Ovary (tissue), 7 donors: ENCODE measurements at regions not wholly inside any gene's neighbourhood (a gene's known extent, or its start where the extent isn't known, plus 50 kb on each side); places are given as distances from the start of the nearest gene placed in this dataset.
"Not testable (repeated sequence)": the region's sequence is repeated elsewhere in the genome, so short reads cannot be mapped to it uniquely, and the experiment has no call there.

Experiments
- DNase-seq, 5 donors: peaks; one replicate each; pipeline ENCODE4 v3.0.0-alpha.2; 2019 to 2020
- H3K27ac ChIP-seq, 2 donors: fragments of 200-600 bp; one replicate each; pipeline versions ENCODE4 v1.5.1 to v1.8.0; 2019 to 2022
- H3K27me3 ChIP-seq: fragments of 200-600 bp; one replicate; pipeline ENCODE4 v1.8.0; 2022
- H3K36me3 ChIP-seq: fragments of 200-600 bp; sonication (generic); one replicate; pipeline ENCODE4 v1.5.1; 2019
- H3K4me1 ChIP-seq: one replicate; pipeline ENCODE4 v1.8.1; 2013; ENCODE audit warnings: mild to moderate bottlenecking, moderate library complexity; ENCODE audit not compliant: insufficient read depth
- H3K4me3 ChIP-seq: fragments of 200-600 bp; sonication (generic); one replicate; pipeline ENCODE4 v1.5.1; 2017
- H3K9me3 ChIP-seq, 2 donors: fragments of 200-600 bp in 1 of 2; sonication (generic) in 1 of 2; one replicate each; pipeline versions ENCODE4 v1.5.1 to v1.8.1; 2013 to 2019; ENCODE audit warnings: mild to moderate bottlenecking in 1 of 2, moderate library complexity in 1 of 2
- CTCF ChIP-seq, 3 donors: fragments of 450-650 bp in 2 of 3; fragments of 200-600 bp in 1 of 3; IDR thresholded peaks; one replicate each; pipeline versions ENCODE4 v1.5.1 to v1.8.0; 2016 to 2022; ENCODE audit warnings: antibody characterized with exemption in 3 of 3, mild to moderate bottlenecking in 1 of 3
- EP300 ChIP-seq: sonication (generic); formaldehyde crosslinking; IDR thresholded peaks from one replicate; pipeline ENCODE4 v1.6.1; 2017; ENCODE audit warnings: antibody characterized with exemption
- POLR2A ChIP-seq: fragments of 450-650 bp; IDR thresholded peaks from one replicate; pipeline ENCODE4 v1.6.1; 2017; ENCODE audit warnings: antibody characterized with exemption, mild to moderate bottlenecking, moderate library complexity
- WGBS, 3 donors: extraction: QIAGEN DNeasy Blood & Tissue Kit in 1 of 3; methylation state at CpG; one replicate each; pipeline versions ENCODE4 v1.1.5 to v1.1.7; 2013 to 2017; 5-methylcytosine and 5-hydroxymethylcytosine counted together
- intact Hi-C, 4 donors: fragments of 100-400 bp; cut with DNase I; formaldehyde crosslinking; loops; one replicate each; pipeline versions ENCODE4 v1.11.0 to v1.15.1; 2022 to 2023
- donor health status: DM: no; HTN: no; CAD: no; lungs with moderate emphysema.
- donor health status: DM: no; HTN: no; CAD: no.
- donor health status: Bipolar disorder and iron deficiency.
- donor health status: DM: no; HTN: no; CAD: no.
- donor health status: DM: yes; HTN: yes; CAD: no.

- H3K9me3 ChIP-seq: no peaks in the 10 kb centered on the region
- no peaks in the 10 kb centered on the region for H3K4me1 ChIP-seq
- no peaks in the 10 kb centered on the region for H3K27me3 ChIP-seq
- WGBS, 3 donors: 79 to 85% (median 82%) methylated on average over 2 of the region's 2 CpGs
- no peak for DNase-seq
- H3K27ac ChIP-seq: no peak overlapping the region
- H3K36me3 ChIP-seq: no peaks in the 10 kb centered on the region
- no peak overlapping the region for H3K4me3 ChIP-seq
- no peak for TF ChIP-seq EP300
- TF ChIP-seq POLR2A: no peak
- no peak for TF ChIP-seq CTCF (IDR thresholded peaks at IDR 0.05)
- intact Hi-C loops: no loop called here
Measured at GRCh38 chr9:104319198-104319597, 184.9 kb upstream of the OR13F1 start.

- Histone ChIP-seq H3K4me1 (no peaks in the 10 kb centered on the region), H3K27ac (no peak overlapping the region), H3K4me3 (no peak overlapping the region), H3K9me3 (no peaks in the 10 kb centered on the region), H3K27me3 (no peaks in the 10 kb centered on the region), H3K36me3 (no peaks in the 10 kb centered on the region)
- TF ChIP-seq POLR2A (no peak), EP300 (no peak), CTCF (IDR thresholded peaks at IDR 0.05) (no peak)
- WGBS, 3 donors: 56 to 64% (median 58%) methylated on average over 3 of the region's 3 CpGs
- intact Hi-C loops: no loop called here
- no peak for DNase-seq
Measured at GRCh38 chr9:104319685-104320084, 184.4 kb upstream of the OR13F1 start.

GRCh38 chr9:104322596-104322995 is 181.5 kb upstream of the OR13F1 start:
- no peaks in the 10 kb centered on the region for H3K9me3 ChIP-seq
- H3K4me1 ChIP-seq: no peaks in the 10 kb centered on the region
- H3K36me3 ChIP-seq: no peaks in the 10 kb centered on the region
- TF ChIP-seq CTCF (IDR thresholded peaks at IDR 0.05): no peak
- TF ChIP-seq POLR2A: no peak
- no peak for TF ChIP-seq EP300
- no peak overlapping the region for H3K27ac ChIP-seq
- DNase-seq: no peak
- intact Hi-C loops: no loop called here
- no peaks in the 10 kb centered on the region for H3K27me3 ChIP-seq
- 85 to 92% (median 90%) methylated on average over 3 of the region's 3 CpGs for WGBS, 3 donors
- no peak overlapping the region for H3K4me3 ChIP-seq

GRCh38 chr9:104323967-104324694 is 179.9 kb upstream of the OR13F1 start:
- H3K36me3 ChIP-seq, intact Hi-C loops, DNase-seq, H3K27ac ChIP-seq, H3K4me1 ChIP-seq, H3K27me3 ChIP-seq, H3K9me3 ChIP-seq, H3K4me3 ChIP-seq: not testable (repeated sequence)
- 83 to 87% (median 85%) methylated on average over 2 of the region's 2 CpGs for WGBS, 3 donors

- WGBS, 3 donors: 70 to 82% (median 73%) methylated on average over 2 of the region's 2 CpGs
- H3K4me3 ChIP-seq: no peak overlapping the region
- H3K36me3 ChIP-seq: no peaks in the 10 kb centered on the region
- no peaks in the 10 kb centered on the region for H3K27me3 ChIP-seq
- intact Hi-C loops: no loop called here
- no peak for DNase-seq
- no peak overlapping the region for H3K27ac ChIP-seq
- no peak for TF ChIP-seq EP300
- TF ChIP-seq CTCF (IDR thresholded peaks at IDR 0.05): no peak
- TF ChIP-seq POLR2A: no peak
- no peaks in the 10 kb centered on the region for H3K4me1 ChIP-seq
- H3K9me3 ChIP-seq: peaks cover 0 to 4% of the 10 kb centered on the region in 2 donors
Measured at GRCh38 chr9:104326912-104327311, 177.2 kb upstream of the OR13F1 start.
